HG03060 (cell line): ENCODE measurements at regions not wholly inside any gene's neighbourhood (a gene's known extent, or its start where the extent isn't known, plus 50 kb on each side); places are given as distances from the start of the nearest gene placed in this dataset.

Experiments
- ATAC-seq: cut with Tn5 transposase; IDR thresholded peaks from one replicate; pipeline ENCODE4 v1.9.1; 2021; ENCODE audit warnings: low read depth, moderate number of reproducible peaks; ENCODE audit not compliant: unreplicated experiment

DNA sequence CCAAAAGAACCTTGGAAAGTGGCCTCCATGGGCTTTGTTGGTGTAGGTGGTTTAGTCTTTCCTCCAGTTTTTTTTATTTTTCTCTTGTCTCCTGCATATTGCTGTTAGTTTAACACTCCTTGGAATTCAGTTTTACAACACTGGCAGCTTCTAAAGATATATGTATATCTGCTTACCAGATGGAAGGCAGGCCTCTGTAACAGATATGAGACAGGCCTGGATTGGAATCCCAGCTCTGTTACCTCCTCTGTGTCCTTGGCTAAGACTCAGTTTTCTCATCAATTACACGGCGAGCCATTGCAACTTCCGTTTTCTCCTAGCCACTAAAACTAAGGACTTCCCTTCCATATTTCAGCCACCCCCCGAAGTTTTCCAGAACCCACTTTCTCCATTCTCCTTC is 133.4 kb upstream of the SMAD1 start:
- no peak for ATAC-seq

GRCh38 chr4:145347684-145348083 is 134.0 kb upstream of the SMAD1 start:
- ATAC-seq, result no peak

GRCh38 chr4:145346081-145346480 is 135.6 kb upstream of the SMAD1 start:
- ATAC-seq, result no peak

DNA sequence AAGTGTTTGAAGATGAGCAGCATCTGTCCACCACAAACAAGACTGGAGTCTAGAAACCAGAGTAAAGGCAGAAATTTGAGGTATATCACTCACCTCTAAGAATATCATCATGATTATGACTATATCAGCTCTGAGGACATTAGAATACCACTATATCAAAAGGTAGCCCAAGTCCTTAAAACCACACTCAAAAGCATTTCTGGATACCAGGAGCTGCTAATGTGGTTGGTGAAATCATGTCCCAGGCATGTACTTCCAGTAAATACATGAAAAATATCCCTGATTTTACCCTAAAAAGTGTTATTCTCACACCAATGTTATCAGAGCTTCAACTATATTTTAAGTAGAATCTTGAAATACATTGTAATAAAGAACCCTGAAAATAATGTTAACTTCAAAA is 136.3 kb upstream of the SMAD1 start:
- ATAC-seq, result no peak

- no peak for ATAC-seq
Measured at GRCh38 chr4:145341381-145341780, 140.3 kb upstream of the SMAD1 start.

DNA sequence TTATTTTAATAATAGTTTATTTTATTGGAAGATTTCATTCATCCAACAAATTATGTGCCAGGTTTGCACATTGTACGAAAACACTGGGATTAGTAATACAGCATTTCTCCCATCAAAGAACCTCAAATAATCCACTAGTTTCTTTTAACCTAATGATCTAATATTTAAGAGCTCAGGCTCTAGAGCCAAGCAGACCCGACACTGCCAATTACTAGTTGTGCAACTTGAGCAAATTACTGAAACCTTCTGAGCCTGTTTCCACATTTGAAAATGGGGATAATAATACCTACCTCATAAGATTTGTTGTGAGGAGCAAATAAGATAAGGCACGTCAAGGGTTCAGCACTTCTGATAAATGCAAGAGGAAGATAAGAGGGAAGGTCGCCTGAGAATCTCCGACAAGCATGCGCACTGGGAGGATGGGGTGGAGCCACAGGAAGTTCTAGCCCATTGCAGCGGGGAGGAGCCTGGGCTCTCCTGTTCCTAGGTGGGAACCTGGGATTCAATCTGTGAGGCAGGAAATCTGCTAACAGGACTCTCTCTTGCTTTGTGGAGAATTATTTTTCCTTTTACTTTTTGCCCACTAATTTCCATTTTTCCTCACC is 141.5 kb upstream of the SMAD1 start:
- no peak for ATAC-seq

DNA sequence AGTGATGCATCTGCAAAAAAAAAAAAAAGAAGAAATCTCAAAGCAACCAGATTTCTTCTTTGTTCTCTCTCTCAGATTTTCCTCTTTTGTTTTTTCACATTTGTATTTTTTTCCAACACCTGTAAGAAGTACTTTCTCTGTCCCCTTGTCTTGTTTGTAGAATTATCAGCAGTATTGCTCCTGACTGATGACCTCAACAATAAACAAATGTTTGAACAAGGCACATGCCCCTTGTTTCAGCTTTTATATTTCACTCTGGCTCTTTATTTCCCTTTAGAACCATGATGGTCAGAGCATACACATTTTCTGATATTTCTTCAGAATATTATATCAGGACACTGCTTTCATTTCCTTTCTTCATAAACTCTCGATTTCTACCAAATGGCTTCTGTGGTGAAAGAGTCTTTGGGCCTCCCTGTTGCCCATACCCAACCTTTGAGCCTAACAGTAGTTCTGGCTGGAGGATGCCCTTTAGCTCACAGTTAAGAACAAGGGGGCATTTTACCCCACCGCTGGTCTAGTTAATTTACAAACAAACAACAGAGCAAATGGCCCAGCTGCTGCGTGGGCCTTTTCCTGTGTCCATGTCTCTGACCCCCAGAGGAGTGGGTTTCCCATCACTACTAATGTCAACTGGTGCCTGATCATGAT is 142.5 kb upstream of the SMAD1 start:
- ATAC-seq, result no peak

- no peak for ATAC-seq
Measured at GRCh38 chr4:145338568-145338967, 143.1 kb upstream of the SMAD1 start.

DNA sequence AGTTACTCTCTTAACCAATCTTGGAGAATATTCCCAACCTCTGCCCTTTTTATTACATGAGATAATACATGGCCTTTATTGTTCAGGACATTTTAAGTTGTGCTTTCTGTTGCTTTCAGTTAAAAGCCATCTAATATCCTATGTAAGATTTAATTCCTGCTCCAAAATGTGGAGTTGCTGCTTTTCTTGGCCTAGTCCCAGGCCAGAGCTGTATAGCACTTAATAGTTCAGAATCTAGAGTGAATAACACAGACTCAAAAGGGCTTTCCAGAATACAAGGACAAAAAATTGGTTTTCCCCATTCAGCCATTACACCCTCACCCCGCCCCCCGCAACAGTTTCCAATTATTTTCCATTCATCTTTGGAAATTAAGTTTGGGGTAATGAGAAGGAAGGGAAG is 144.3 kb upstream of the SMAD1 start:
- no peak for ATAC-seq

DNA sequence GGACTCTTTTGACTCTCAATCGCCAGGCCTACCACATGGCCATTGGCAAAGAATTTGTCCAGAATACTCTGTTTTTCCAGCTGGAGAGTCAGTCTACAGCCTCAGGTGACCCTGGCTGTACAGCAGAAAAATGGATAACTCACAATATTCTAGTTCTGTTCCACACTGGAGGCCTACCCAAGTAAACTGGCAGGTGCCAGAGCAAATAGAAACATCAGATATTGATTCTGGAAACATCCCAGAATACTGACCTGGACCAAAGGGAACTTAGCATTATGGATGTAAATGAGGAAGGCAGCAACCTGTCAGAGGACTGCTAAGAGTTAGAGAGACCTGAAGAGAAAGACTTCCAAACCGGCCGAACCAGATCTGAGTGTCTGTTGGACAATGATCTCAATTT is 147.9 kb upstream of the SMAD1 start:
- ATAC-seq, result no peak

DNA sequence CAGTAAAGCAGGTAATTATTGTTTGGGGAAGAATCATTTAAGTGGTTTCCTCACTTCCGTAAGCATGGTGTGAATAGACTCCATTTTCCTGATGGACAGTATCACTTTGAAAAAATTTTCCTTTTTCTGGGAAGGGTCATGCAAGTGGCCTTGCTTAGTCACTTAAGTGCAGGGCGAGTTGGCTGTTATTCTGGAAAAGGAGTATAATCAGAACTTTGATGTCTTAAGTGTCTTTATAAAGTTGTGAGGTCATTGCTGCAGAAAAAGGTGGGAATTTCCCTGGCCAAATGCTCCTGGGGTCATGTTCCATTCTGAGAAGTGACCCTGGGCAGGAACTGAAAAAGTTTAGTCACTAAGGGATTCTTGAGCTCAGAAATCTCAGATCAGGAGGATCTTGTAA is 146.1 kb upstream of the OTUD4 start:
- ATAC-seq, result no peak

DNA sequence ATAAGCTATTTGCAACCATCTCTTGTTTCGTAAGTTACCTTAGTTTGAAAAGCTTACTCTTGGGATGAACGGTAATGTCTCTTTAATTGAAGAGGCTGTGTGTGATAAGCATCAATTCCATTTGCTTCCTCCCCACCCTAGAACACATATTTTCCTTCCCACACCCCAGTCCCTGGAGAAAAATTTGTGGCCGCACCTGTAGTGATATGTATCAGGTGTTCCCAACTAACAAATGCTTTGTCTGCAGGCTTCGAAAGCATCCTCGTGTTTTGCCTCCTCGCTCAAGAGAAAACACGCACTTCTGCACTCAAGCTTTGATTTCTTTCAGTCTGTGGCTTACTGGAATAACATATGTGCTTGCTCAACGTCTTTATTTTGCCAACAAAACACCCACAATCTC is 143.8 kb upstream of the OTUD4 start:
- ATAC-seq, result no peak

DNA sequence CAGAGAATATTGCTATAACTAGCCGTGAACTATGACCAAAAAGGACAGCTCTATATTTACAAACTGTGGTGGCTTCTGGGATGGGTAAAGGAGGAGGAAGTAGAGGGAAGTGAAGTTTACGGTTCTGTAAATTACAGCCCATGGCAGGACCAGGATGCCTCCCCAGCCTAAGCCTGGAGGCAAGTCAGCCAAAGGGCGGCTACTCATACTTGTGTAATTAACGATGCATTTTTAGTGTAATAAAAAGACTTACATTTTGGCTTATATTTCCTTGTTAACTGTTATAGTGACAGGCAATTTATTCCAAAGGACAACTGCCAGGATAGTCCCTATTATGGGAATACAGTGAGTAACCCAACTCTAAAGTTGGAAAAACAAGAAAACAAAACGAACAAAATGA is 139.9 kb upstream of the OTUD4 start:
- no peak for ATAC-seq

DNA sequence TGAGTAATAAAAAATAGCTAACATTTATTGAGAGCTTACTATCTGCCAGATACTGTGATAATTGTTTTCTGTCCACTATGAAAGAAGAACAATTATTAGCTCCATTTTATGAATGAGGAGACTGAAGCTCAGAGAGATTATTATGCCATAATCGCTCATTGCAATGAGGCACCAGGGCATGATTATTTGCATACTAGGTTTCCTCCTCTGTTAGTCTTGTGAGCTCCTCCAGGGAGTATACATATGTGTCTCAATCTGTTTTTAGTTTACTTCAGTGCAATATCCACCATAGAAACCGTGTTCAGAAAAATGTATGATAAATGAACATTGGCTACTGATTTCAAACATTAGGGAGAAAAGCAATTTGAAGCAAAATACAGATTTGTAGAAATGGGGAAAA is 139.4 kb upstream of the OTUD4 start:
- ATAC-seq, result no peak

DNA sequence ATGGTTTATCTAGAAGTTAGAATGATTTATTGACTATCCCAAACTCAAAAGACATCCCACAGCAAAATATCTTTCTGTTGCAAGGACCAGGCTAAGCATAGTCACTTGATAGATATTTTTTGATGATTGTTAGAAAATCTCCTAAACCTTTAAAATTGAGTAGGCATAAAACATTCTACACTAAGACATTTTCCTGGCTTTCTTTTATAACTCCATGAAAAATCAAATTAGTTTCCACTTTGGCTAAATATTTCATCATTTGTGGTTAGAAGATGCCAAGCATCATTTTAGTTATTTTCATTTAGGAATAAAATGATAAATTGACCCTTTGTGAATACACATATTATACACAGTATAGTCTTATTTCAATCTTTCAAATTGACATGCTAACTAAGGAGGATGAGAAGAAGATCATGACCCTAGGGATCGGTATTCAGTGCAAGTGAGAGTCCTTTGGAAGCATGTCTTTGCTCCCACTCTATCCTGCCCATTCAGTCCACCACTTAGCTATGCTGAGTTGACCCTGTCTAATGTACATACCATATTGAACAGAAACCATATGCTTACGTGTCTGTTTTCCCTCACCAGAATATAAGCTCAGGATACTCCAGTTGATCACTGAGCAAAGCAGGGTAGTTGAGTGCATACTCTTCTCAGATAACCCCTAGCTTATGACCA is 136.6 kb upstream of the OTUD4 start:
- no peak for ATAC-seq

DNA sequence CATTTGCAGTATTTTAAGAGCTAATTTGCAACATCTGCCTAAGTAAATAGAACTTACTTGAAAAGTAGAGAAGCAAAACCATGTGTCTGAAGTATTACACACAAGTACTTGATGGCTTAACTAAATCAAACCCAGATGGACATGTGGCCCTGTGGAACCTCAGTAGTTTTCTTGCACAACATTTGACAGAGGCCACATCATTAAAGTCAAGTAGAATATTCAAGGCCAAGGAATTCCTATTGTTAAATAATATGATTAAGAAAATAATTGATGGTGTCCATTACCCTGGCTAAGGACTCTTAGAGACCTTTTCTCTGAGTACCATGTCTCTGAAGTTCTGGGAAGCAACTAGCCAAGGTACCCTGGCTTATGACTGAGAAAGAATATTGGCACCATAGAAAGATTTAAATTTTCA is 135.4 kb upstream of the OTUD4 start:
- ATAC-seq, result no peak

- ATAC-seq, result no peak
Measured at GRCh38 chr4:145308598-145308997, 128.2 kb upstream of the OTUD4 start.

DNA sequence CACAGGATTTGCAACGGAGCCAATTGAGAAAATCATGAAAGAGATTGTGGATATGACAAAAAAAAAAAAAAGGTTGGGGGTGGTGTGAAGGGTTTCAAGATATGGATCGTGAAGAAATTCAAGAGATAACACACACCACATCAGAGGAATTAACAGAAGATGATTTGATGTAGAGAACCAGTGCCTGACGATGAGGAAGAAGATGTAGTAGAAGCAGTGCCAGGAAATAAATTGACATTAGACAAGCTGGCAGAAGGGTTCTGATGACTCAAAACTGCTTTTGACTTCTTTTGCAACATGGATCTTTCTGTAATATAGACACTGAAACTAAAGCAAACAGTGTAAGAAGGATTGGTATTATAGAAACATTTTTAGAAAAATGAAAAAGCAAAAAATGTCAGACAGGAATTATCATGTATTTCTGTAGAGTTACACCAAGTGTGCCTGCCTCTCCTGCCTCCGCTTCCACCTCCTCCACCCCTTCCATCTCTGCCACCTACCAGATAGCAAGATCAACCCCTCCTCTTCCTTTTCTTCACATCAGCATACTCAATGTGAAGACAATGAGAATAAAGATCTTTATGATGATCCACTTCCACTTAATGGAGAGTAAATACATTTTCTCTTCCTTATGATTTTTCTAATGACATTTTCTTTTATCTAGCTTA is 127.5 kb upstream of the OTUD4 start:
- no peak for ATAC-seq

DNA sequence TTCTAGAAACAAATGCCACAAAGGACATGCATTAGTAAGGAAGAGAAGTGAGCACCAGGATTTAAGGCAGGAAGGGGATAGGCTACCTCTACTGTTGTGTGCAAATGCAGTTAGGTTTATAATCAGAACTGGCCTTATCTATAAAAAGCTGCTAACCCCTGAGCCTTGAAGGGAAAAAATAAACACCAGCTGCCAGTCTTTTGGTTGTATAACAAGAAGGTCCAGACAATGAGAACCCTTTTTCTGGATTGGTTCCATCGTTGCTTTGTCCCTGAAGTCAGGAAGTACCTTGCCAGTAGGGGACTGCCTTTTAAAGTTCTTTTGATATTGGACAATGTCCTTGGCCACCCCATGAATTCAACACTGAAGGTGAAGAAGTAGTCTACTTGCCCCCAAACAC is 126.7 kb upstream of the OTUD4 start:
- ATAC-seq, result no peak

DNA sequence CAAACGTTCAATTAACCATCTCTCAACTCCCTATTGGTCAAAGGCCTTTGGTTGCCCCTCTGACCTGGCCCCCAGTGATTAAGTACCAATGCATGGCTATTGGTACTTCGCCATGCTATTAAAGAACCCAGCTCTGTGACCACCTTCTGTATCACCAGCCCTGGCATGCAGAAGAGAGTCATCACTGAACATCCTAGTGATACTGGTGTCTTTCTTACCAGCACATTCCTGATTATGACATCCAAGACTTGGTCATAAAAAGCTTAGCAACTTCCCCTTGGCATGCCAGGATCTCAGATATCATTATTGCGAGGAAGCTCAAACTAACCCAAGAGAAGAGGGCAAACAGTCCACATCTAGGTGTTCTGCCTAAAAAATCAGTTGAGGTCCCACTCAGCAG is 122.3 kb upstream of the OTUD4 start:
- ATAC-seq, result no peak

DNA sequence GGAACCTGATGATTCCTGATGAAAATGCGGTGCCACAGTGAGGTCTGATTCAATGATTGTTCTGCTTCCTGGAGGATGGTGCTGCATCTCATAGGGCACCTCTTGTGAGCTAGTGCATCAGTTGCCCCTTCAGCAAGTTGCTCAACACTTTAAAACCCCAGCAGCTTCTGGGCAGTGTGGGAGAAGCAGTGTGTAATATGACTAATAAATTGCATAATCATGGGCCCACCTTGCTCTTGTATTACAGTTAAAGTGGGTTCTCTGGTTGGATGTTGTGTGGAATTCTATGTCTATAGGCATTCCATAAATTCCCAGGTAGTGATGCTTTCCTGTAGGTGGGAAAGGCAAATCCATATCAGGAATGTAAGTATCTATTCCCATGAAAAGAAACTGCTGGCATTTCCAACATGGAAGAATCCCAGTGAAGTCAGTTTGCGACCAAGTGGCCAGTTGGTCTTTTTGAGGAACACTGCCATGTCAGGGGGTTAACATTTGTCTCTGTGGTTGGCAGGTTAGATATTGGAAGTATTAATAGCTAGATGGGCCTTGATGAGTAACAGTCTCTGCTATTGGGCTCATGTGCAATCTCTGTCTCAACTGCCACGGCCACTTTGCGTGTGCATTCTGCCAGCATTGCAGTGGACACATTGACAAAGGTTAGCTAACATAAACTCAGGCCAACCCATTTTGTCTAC is 121.1 kb upstream of the OTUD4 start:
- ATAC-seq, result no peak
